Fibroblast of lung (primary cell): ENCODE measurements at regions not wholly inside any gene's neighbourhood (a gene's known extent, or its start where the extent isn't known, plus 50 kb on each side); places are given as distances from the start of the nearest gene placed in this dataset.

Experiments
- EZH2 ChIP-seq: IDR thresholded peaks from 2 replicates; pipeline ENCODE4 v1.5.1; 2012; ENCODE audit warnings: low read length, control low read depth, mild to moderate bottlenecking; ENCODE audit errors: missing control alignments
- TF ChIP-seq, protein P1 (sequence below), 2 donors: IDR thresholded peaks in 1 of 2; conservative IDR thresholded peaks in 1 of 2; 1 replicate in 1 of 2; 2 replicates in 1 of 2; pipeline ENCODE4 v1.5.1; 2011 to 2012; ENCODE audit warnings: low read length in 2 of 2, control low read depth in 1 of 2, inconsistent platforms in 1 of 2, low read depth in 1 of 2, mild to moderate bottlenecking in 1 of 2

DNA sequence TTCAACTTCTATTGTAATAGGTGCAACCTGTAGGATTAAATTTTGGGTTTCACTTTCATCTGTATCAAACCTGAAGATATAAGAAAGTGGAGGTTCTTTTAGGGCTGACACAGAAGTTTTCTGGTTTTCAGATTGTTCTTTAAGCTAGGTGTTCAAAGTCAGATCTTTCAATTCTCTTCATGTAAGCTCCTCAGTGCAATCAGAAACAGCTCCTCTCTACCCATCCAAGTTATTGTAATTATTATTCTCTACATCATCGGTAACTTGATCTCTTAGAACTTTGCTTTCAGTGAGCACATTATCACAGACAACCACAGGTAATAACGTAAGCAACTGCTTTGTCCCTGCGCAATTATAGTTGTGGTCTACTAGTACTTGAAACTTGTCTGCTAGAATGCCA, 179.4 kb downstream of the MYCN start:
- TF ChIP-seq, protein P1, sequence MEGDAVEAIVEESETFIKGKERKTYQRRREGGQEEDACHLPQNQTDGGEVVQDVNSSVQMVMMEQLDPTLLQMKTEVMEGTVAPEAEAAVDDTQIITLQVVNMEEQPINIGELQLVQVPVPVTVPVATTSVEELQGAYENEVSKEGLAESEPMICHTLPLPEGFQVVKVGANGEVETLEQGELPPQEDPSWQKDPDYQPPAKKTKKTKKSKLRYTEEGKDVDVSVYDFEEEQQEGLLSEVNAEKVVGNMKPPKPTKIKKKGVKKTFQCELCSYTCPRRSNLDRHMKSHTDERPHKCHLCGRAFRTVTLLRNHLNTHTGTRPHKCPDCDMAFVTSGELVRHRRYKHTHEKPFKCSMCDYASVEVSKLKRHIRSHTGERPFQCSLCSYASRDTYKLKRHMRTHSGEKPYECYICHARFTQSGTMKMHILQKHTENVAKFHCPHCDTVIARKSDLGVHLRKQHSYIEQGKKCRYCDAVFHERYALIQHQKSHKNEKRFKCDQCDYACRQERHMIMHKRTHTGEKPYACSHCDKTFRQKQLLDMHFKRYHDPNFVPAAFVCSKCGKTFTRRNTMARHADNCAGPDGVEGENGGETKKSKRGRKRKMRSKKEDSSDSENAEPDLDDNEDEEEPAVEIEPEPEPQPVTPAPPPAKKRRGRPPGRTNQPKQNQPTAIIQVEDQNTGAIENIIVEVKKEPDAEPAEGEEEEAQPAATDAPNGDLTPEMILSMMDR (conservative IDR thresholded peaks at IDR 0.05 in 1 of 2, IDR thresholded peaks at IDR 0.05 in 1 of 2; ENCODE audit: low read depth in 1 of 2, low read length in 2 of 2) = no peak
- TF ChIP-seq EZH2 = no peak
